ENCODE measurements at regions not wholly inside any gene's neighbourhood (a gene's known extent, or its start where the extent isn't known, plus 50 kb on each side); places are given as distances from the start of the nearest gene placed in this dataset.

DNA sequence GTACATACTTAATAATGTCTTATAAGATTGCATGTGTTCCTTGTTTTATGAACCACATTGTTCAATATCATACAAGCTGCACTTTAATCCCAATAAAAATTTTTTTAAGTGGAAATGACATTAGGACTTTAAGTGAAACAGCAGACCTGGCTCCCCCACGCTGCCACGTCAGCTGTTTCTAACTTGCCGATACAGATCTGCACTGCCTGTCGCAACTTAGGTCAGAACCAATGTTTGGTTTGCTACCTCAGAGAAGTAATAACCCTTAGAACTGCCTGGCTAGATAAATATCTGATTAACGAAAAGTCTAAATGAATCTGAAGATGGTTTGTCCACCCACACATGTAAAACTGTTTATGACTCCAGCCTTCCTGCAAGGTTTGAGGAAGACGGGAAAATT is 327.5 kb upstream of the DACH1 start:
- no peaks in the 10 kb centered on the region for H3K9me3 ChIP-seq (ENCODE audit: insufficient read depth, low read length)
- H3K27ac ChIP-seq (ENCODE audit: low read depth, low read length): no peak overlapping the region
- TF ChIP-seq EZH2phosphoT487 (conservative IDR thresholded peaks at IDR 0.05; ENCODE audit: low read length): no peak
- H3K9me2 ChIP-seq (replicated peaks; ENCODE audit: insufficient read depth, low read length): no peaks in the 10 kb centered on the region
- H2AFZ ChIP-seq (ENCODE audit: low read depth, low read length, severe bottlenecking): no peak overlapping the region
- no peaks in the 10 kb centered on the region for H3K79me2 ChIP-seq (ENCODE audit: insufficient read depth, low read length)
- H3K4me3 ChIP-seq (ENCODE audit: insufficient read depth, low read length, poor library complexity, severe bottlenecking): no peak overlapping the region
- no peaks in the 10 kb centered on the region for H3F3A ChIP-seq (ENCODE audit: insufficient read depth)
- no peak overlapping the region for H3K9ac ChIP-seq (ENCODE audit: low read length)
- H3K36me3 ChIP-seq (ENCODE audit: low read length): no peaks in the 10 kb centered on the region
- H3K4me2 ChIP-seq (ENCODE audit: low read depth, low read length, poor library complexity, severe bottlenecking): no peak overlapping the region
- H3K27me3 ChIP-seq (ENCODE audit: low read length): no peaks in the 10 kb centered on the region
- no peaks in the 10 kb centered on the region for H4K20me1 ChIP-seq (ENCODE audit: low read depth, low read length)

DNA sequence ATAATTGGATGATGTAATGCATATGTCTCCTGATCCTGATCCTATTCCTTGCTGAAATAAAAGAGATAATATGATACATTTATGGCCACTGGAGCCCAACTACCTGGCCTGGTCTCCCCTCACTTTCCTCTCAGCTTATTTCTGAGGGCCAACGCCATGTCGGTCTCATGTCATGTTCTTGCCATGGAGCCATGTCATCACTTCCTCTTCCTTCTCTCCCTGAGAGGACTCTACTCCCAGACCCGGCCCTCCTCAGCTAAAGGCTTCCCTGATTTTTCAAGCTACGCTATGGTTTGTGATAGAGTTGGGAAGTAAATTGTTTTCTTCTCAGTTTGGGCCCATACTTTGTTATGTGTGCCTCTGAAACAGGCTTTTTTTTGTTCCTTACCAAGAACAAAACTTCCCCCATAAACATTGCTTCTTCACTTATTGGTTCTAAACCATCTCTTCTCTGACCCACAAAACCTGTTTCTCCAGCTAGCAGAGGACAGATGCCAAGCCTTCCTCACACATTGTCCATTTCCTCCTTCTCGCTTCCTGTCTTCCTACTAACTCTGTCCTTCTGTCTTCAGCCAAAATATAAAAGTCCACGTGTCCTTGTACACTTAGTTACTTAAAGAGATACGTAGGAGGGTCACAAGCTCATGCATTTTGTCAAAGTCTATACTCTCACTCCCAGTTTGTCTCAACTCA is 319.9 kb upstream of the DACH1 start:
- no peaks in the 10 kb centered on the region for H4K20me1 ChIP-seq (ENCODE audit: low read depth, low read length)
- no peaks in the 10 kb centered on the region for H3K9me2 ChIP-seq (replicated peaks; ENCODE audit: insufficient read depth, low read length)
- H3K27me3 ChIP-seq (ENCODE audit: low read length): no peaks in the 10 kb centered on the region
- H3K36me3 ChIP-seq (ENCODE audit: low read length): no peaks in the 10 kb centered on the region
- H2AFZ ChIP-seq (ENCODE audit: low read depth, low read length, severe bottlenecking): no peak overlapping the region
- H3K9me3 ChIP-seq (ENCODE audit: insufficient read depth, low read length): no peaks in the 10 kb centered on the region
- H3K79me2 ChIP-seq (ENCODE audit: insufficient read depth, low read length): no peaks in the 10 kb centered on the region
- no peak overlapping the region for H3K4me3 ChIP-seq (ENCODE audit: insufficient read depth, low read length, poor library complexity, severe bottlenecking)
- H3F3A ChIP-seq (ENCODE audit: insufficient read depth): no peaks in the 10 kb centered on the region
- no peak overlapping the region for H3K9ac ChIP-seq (ENCODE audit: low read length)
- no peak overlapping the region for H3K27ac ChIP-seq (ENCODE audit: low read depth, low read length)
- TF ChIP-seq, protein P1, sequence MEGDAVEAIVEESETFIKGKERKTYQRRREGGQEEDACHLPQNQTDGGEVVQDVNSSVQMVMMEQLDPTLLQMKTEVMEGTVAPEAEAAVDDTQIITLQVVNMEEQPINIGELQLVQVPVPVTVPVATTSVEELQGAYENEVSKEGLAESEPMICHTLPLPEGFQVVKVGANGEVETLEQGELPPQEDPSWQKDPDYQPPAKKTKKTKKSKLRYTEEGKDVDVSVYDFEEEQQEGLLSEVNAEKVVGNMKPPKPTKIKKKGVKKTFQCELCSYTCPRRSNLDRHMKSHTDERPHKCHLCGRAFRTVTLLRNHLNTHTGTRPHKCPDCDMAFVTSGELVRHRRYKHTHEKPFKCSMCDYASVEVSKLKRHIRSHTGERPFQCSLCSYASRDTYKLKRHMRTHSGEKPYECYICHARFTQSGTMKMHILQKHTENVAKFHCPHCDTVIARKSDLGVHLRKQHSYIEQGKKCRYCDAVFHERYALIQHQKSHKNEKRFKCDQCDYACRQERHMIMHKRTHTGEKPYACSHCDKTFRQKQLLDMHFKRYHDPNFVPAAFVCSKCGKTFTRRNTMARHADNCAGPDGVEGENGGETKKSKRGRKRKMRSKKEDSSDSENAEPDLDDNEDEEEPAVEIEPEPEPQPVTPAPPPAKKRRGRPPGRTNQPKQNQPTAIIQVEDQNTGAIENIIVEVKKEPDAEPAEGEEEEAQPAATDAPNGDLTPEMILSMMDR (IDR thresholded peaks at IDR 0.05; ENCODE audit: insufficient read depth, low read length, poor library complexity, severe bottlenecking): no peak
- TF ChIP-seq EZH2phosphoT487 (conservative IDR thresholded peaks at IDR 0.05; ENCODE audit: low read length): no peak
- H3K4me2 ChIP-seq (ENCODE audit: low read depth, low read length, poor library complexity, severe bottlenecking): no peak overlapping the region

DNA sequence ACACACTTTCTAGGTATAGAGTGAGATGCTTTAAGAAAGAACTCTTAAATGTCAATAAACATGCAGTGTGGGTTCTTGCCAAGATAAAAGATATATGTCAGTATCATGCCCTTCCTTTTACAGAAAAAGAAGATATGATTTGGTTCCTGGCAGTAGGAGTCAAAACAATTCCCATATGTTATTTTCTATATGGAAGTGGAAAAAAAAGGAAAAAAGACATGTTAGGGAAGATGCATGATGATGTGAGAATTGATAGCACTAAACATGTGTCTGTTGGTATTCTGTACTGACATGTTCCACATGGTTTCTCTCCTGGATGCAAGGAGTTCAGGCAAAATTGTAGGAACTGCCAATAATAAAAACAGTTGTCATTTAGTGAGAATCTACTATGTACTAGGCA is 318.8 kb upstream of the DACH1 start:
- no peaks in the 10 kb centered on the region for H3K9me3 ChIP-seq (ENCODE audit: insufficient read depth, low read length)
- H3K36me3 ChIP-seq (ENCODE audit: low read length): no peaks in the 10 kb centered on the region
- TF ChIP-seq, protein P1 (IDR thresholded peaks at IDR 0.05; ENCODE audit: insufficient read depth, low read length, poor library complexity, severe bottlenecking): no peak
- TF ChIP-seq EZH2phosphoT487 (conservative IDR thresholded peaks at IDR 0.05; ENCODE audit: low read length): no peak
- no peaks in the 10 kb centered on the region for H3K27me3 ChIP-seq (ENCODE audit: low read length)
- no peaks in the 10 kb centered on the region for H3F3A ChIP-seq (ENCODE audit: insufficient read depth)
- no peak overlapping the region for H2AFZ ChIP-seq (ENCODE audit: low read depth, low read length, severe bottlenecking)
- no peak overlapping the region for H3K4me3 ChIP-seq (ENCODE audit: insufficient read depth, low read length, poor library complexity, severe bottlenecking)
- no peaks in the 10 kb centered on the region for H3K79me2 ChIP-seq (ENCODE audit: insufficient read depth, low read length)
- no peak overlapping the region for H3K9ac ChIP-seq (ENCODE audit: low read length)
- H3K27ac ChIP-seq (ENCODE audit: low read depth, low read length): no peak overlapping the region
- no peaks in the 10 kb centered on the region for H4K20me1 ChIP-seq (ENCODE audit: low read depth, low read length)
- H3K4me2 ChIP-seq (ENCODE audit: low read depth, low read length, poor library complexity, severe bottlenecking): no peak overlapping the region
- no peaks in the 10 kb centered on the region for H3K9me2 ChIP-seq (replicated peaks; ENCODE audit: insufficient read depth, low read length)

DNA sequence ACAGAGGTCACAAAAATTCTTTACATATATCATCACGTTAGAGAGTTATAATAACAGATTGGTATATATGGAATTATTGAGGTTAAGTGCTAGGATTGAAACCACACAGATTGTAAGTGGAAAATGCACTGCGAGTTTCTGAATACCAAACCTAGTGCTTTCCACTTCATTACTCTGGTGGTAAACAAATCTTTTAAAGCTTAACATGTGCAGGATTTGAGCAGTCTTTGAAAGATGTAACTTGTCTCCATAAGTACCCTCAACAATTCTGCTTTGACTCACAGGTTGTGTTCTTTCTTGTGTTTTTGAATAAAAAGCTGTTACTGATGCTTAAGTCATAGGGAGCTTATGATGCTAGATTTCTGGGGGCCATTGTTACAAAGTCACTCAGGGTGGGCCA is 314.7 kb upstream of the DACH1 start:
- Histone ChIP-seq H3K27ac (ENCODE audit: low read depth, low read length) (no peak overlapping the region), H3K9me3 (ENCODE audit: insufficient read depth, low read length) (no peaks in the 10 kb centered on the region), H2AFZ (ENCODE audit: low read depth, low read length, severe bottlenecking) (no peak overlapping the region), H3K36me3 (ENCODE audit: low read length) (no peaks in the 10 kb centered on the region), H3K9me2 (replicated peaks; ENCODE audit: insufficient read depth, low read length) (no peaks in the 10 kb centered on the region), H3F3A (ENCODE audit: insufficient read depth) (no peaks in the 10 kb centered on the region), H3K4me3 (ENCODE audit: insufficient read depth, low read length, poor library complexity, severe bottlenecking) (no peak overlapping the region), H3K27me3 (ENCODE audit: low read length) (no peaks in the 10 kb centered on the region), H3K4me2 (ENCODE audit: low read depth, low read length, poor library complexity, severe bottlenecking) (no peak overlapping the region), H3K79me2 (ENCODE audit: insufficient read depth, low read length) (no peaks in the 10 kb centered on the region), H3K9ac (ENCODE audit: low read length) (no peak overlapping the region), H4K20me1 (ENCODE audit: low read depth, low read length) (no peaks in the 10 kb centered on the region)
- TF ChIP-seq, protein P1 (IDR thresholded peaks at IDR 0.05; ENCODE audit: insufficient read depth, low read length, poor library complexity, severe bottlenecking): no peak
- no peak for TF ChIP-seq EZH2phosphoT487 (conservative IDR thresholded peaks at IDR 0.05; ENCODE audit: low read length)

Data from SU-DHL-6 (cell line).